GM18520 (cell line): ENCODE measurements at regions not wholly inside any gene's neighbourhood (a gene's known extent, or its start where the extent isn't known, plus 50 kb on each side); places are given as distances from the start of the nearest gene placed in this dataset.

Source experiments
- ATAC-seq: cut with Tn5 transposase; IDR thresholded peaks from one replicate; pipeline ENCODE4 v1.9.1; 2021; ENCODE audit not compliant: unreplicated experiment

- ATAC-seq: no peak
Measured at GRCh38 chr12:30874455-30875321, 51.9 kb upstream of the TSPAN11 start.

GRCh38 chr12:30870491-30871265 lies 55.9 kb upstream of the TSPAN11 start:
- ATAC-seq: no peak

- no peak for ATAC-seq
Measured at GRCh38 chr12:30867415-30867814, 59.1 kb upstream of the TSPAN11 start.

GRCh38 chr12:30866256-30866655 lies 60.3 kb upstream of the TSPAN11 start:
- no peak for ATAC-seq

GRCh38 chr12:30863839-30864238 lies 62.7 kb upstream of the TSPAN11 start:
- no peak for ATAC-seq

GRCh38 chr12:30862486-30862885 lies 64.1 kb upstream of the TSPAN11 start:
- no peak for ATAC-seq

- ATAC-seq: no peak
Measured at GRCh38 chr12:30859226-30859625, 67.3 kb upstream of the TSPAN11 start.

- no peak for ATAC-seq
Measured at GRCh38 chr12:30858471-30858870, 68.1 kb upstream of the TSPAN11 start.

GRCh38 chr12:30853561-30854133 lies 72.9 kb upstream of the TSPAN11 start:
- no peak for ATAC-seq

- ATAC-seq: no peak
Measured at GRCh38 chr12:30850684-30851083, 75.9 kb upstream of the TSPAN11 start.

GRCh38 chr12:30847259-30847658 lies 79.3 kb upstream of the TSPAN11 start:
- ATAC-seq: no peak

GRCh38 chr12:30846776-30847175 lies 79.8 kb upstream of the TSPAN11 start:
- ATAC-seq: no peak

- ATAC-seq: no peak
Measured at GRCh38 chr12:30845676-30846075, 80.9 kb upstream of the TSPAN11 start.

GRCh38 chr12:30843211-30843610 lies 83.3 kb upstream of the TSPAN11 start:
- ATAC-seq: no peak

- ATAC-seq: no peak
Measured at GRCh38 chr12:30840715-30841114, 85.8 kb upstream of the TSPAN11 start.

GRCh38 chr12:30839643-30840220 lies 85.0 kb upstream of the CAPRIN2 start:
- ATAC-seq: no peak

GRCh38 chr12:30837595-30837994 lies 82.8 kb upstream of the CAPRIN2 start:
- no peak for ATAC-seq

- no peak for ATAC-seq
Measured at GRCh38 chr12:30836656-30837445, 82.1 kb upstream of the CAPRIN2 start.

- no peak for ATAC-seq
Measured at GRCh38 chr12:30835216-30835615, 80.5 kb upstream of the CAPRIN2 start.

GRCh38 chr12:30830751-30831150 lies 76.0 kb upstream of the CAPRIN2 start:
- ATAC-seq: no peak

- ATAC-seq: no peak
Measured at GRCh38 chr12:30829876-30830275, 75.1 kb upstream of the CAPRIN2 start.
